ENCODE measurements at regions not wholly inside any gene's neighbourhood (a gene's known extent, or its start where the extent isn't known, plus 50 kb on each side); places are given as distances from the start of the nearest gene placed in this dataset.

- H3K27ac ChIP-seq: peak overlapping the region; percentile 7 to 75 (median 56)
- peaks cover 0 to 51% (median 31%) of the 10 kb centered on the region in 12 donors for H3K4me1 ChIP-seq
- DNase-seq (peak in 1 of 5 donors; percentile 50), ATAC-seq (peak in 3 of 4 donors; percentile 12 to 61 (median 41))
- H3K36me3 ChIP-seq: no peaks in the 10 kb centered on the region
- no peaks in the 10 kb centered on the region for H3K9me3 ChIP-seq
- intact Hi-C loops (cut with DNase I): loop anchor here in 6 of 10 donors (10.0 kb wide), 6 partner anchors 100 to 500 kb away; partner anchors contain the start of gene NCAM1 (in 1 of the 6)
- TF ChIP-seq CTCF (IDR thresholded peaks at IDR 0.05): no peak
- TF ChIP-seq POLR2A (IDR thresholded peaks at IDR 0.05): no peak
- no peaks in the 10 kb centered on the region for H3K27me3 ChIP-seq
- peak overlapping the region in 9 of 12 donors; percentile 1 to 40 (median 27) for H3K4me3 ChIP-seq
- 21 to 32% (median 26%) methylated on average over 7 of the region's 7 CpGs for WGBS, 4 donors
Observed at GRCh38 chr11:112785149-112785548, 176.1 kb upstream of the NCAM1 start.

- TF ChIP-seq POLR2A (IDR thresholded peaks at IDR 0.05): no peak
- no peak for TF ChIP-seq CTCF (IDR thresholded peaks at IDR 0.05)
- H3K27me3 ChIP-seq: no peaks in the 10 kb centered on the region
- no peaks in the 10 kb centered on the region for H3K9me3 ChIP-seq
- intact Hi-C loops (cut with DNase I): loop anchor here in 6 of 10 donors (10.0 kb wide), 6 partner anchors 99 to 499 kb away; partner anchors contain the start of gene NCAM1 (in 1 of the 6)
- ATAC-seq (peak; percentile 40 to 72 (median 52)), DNase-seq (peak in 2 of 5 donors; percentile 52 to 60)
- H3K36me3 ChIP-seq: no peaks in the 10 kb centered on the region
- peak overlapping the region in 11 of 12 donors; percentile 7 to 75 (median 60) for H3K27ac ChIP-seq
- H3K4me1 ChIP-seq: peaks cover 0 to 45% (median 28%) of the 10 kb centered on the region in 12 donors
- no peak overlapping the region for H3K4me3 ChIP-seq
- WGBS, 4 donors: 33 to 39% (median 34%) methylated on average over 3 of the region's 3 CpGs
Observed at GRCh38 chr11:112785719-112786118, 175.5 kb upstream of the NCAM1 start.

GRCh38 chr11:112786196-112786595, 175.0 kb upstream of the NCAM1 start:
- DNase-seq (no peak), ATAC-seq (no peak)
- peaks cover 0 to 40% (median 26%) of the 10 kb centered on the region in 12 donors for H3K4me1 ChIP-seq
- H3K4me3 ChIP-seq: no peak overlapping the region
- TF ChIP-seq POLR2A (IDR thresholded peaks at IDR 0.05): no peak
- TF ChIP-seq CTCF (IDR thresholded peaks at IDR 0.05): no peak
- intact Hi-C loops (cut with DNase I): loop anchor here in 6 of 10 donors (10.0 kb wide), 6 partner anchors 99 to 499 kb away; partner anchors contain the start of gene NCAM1 (in 1 of the 6)
- WGBS, 4 donors: 79 to 91% (median 85%) methylated on average over 3 of the region's 3 CpGs
- H3K27me3 ChIP-seq: no peaks in the 10 kb centered on the region
- peak overlapping the region in 8 of 12 donors; percentile 28 to 75 (median 64) for H3K27ac ChIP-seq
- no peaks in the 10 kb centered on the region for H3K36me3 ChIP-seq
- no peaks in the 10 kb centered on the region for H3K9me3 ChIP-seq

GRCh38 chr11:112786886-112787530, 174.2 kb upstream of the NCAM1 start:
- no peaks in the 10 kb centered on the region for H3K9me3 ChIP-seq

More at GRCh38 chr11:112786886-112787530, 174.2 kb upstream of the NCAM1 start:
- intact Hi-C loops (cut with DNase I): loop anchor here in 6 of 10 donors (10.0 kb wide), 6 partner anchors 98 to 498 kb away; partner anchors contain the start of gene NCAM1 (in 1 of the 6)
- Histone ChIP-seq H3K27ac (peak overlapping the region in 3 of 12 donors; percentile 65 to 73 (median 71)), H3K36me3 (no peaks in the 10 kb centered on the region), H3K4me1 (peaks cover 0 to 38% (median 25%) of the 10 kb centered on the region in 12 donors), H3K27me3 (no peaks in the 10 kb centered on the region), H3K4me3 (no peak overlapping the region)
- TF ChIP-seq POLR2A (IDR thresholded peaks at IDR 0.05): no peak
- 39 to 50% (median 46%) methylated on average over 5 of the region's 5 CpGs for WGBS, 4 donors
- no peak for ATAC-seq
- DNase-seq: no peak
